ENCODE measurements at regions not wholly inside any gene's neighbourhood (a gene's known extent, or its start where the extent isn't known, plus 50 kb on each side); places are given as distances from the start of the nearest gene placed in this dataset.
A peak's percentile ranks its signal among the peaks of the same experiment; 100 is the strongest.

GRCh38 chr20:19932170-19932667 lies 84.9 kb upstream of the NAA20 start:
- TF ChIP-seq, protein P1, sequence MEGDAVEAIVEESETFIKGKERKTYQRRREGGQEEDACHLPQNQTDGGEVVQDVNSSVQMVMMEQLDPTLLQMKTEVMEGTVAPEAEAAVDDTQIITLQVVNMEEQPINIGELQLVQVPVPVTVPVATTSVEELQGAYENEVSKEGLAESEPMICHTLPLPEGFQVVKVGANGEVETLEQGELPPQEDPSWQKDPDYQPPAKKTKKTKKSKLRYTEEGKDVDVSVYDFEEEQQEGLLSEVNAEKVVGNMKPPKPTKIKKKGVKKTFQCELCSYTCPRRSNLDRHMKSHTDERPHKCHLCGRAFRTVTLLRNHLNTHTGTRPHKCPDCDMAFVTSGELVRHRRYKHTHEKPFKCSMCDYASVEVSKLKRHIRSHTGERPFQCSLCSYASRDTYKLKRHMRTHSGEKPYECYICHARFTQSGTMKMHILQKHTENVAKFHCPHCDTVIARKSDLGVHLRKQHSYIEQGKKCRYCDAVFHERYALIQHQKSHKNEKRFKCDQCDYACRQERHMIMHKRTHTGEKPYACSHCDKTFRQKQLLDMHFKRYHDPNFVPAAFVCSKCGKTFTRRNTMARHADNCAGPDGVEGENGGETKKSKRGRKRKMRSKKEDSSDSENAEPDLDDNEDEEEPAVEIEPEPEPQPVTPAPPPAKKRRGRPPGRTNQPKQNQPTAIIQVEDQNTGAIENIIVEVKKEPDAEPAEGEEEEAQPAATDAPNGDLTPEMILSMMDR (IDR thresholded peaks at IDR 0.05; ENCODE audit: low read depth, low read length): no peak
- no peak for TF ChIP-seq MYC (IDR thresholded peaks at IDR 0.05; ENCODE audit: low read depth, low read length)
- TF ChIP-seq MAX (IDR thresholded peaks at IDR 0.05; ENCODE audit: low read depth, low read length): no peak
- no peak for TF ChIP-seq POLR2A (IDR thresholded peaks at IDR 0.05; ENCODE audit: extremely low read depth, insufficient read length)
- DNase-seq (ENCODE audit: low read depth): no peak
- H3K4me3 ChIP-seq (ENCODE audit: low read depth, low read length): no peak overlapping the region

DNA sequence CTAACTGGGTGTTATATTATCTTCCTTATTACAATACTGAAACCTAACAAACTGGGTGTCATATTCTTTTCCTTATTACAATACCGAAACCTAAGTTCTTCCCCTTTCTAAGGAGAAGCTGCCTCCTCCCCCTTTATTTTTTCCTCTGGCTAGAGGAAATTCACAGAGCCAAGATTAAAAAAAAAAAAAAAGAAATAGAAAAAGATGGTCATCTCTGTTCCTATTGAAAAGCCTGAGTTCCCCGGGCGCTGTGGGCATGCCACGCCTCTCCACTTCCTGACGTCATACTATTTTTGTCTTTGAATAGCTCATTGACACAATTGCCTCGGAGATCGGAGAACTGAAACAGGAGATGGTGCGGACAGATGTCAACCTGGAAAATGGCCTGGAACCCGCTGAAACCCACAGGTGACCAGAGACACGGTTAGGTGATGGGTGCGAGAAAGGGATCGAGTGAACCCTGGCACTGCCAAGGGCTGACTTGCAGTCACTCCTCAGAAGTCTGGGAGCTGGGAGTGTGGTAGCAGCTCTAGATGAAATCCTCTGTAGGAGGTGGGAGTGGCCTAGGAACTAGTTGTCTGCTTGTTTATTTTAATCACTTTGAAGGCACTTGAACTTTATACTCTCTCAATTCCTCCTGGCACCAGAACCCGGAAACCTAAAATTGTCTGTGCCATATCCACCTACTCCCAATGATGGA lies 82.2 kb upstream of the NAA20 start:
- peak; percentile 43 for DNase-seq (ENCODE audit: low read depth)
- TF ChIP-seq MAX (IDR thresholded peaks at IDR 0.05; ENCODE audit: low read depth, low read length) (no peak), POLR2A (IDR thresholded peaks at IDR 0.05; ENCODE audit: extremely low read depth, insufficient read length) (no peak)
- TF ChIP-seq, protein P1 (IDR thresholded peaks at IDR 0.05; ENCODE audit: low read depth, low read length): no peak
- H3K4me3 ChIP-seq (ENCODE audit: low read depth, low read length): no peak overlapping the region

DNA sequence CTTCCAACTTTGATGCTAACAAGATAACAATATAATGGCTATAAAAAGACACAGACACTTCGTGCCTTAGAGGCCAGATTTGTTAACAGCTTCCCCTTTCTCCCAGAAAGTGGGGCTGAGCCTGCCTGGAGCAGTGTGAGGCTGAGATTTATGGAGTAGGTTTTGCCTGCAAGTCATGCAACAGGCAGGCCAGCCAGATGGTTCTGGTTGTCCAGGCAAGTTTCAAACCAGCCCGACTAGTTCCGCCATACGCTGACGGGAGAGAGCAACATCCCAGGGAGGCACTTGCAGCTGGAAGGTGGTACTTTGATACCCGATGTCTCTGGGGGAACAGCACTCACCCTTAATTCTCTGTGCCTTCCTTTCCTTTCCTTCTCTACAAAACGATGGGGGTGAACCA lies 81.3 kb upstream of the NAA20 start:
- H3K4me3 ChIP-seq (ENCODE audit: low read depth, low read length): no peak overlapping the region
- TF ChIP-seq, protein P1 (IDR thresholded peaks at IDR 0.05; ENCODE audit: low read depth, low read length): no peak
- no peak for TF ChIP-seq MAX (IDR thresholded peaks at IDR 0.05; ENCODE audit: low read depth, low read length)
- TF ChIP-seq MYC (IDR thresholded peaks at IDR 0.05; ENCODE audit: low read depth, low read length): no peak
- TF ChIP-seq POLR2A (IDR thresholded peaks at IDR 0.05; ENCODE audit: extremely low read depth, insufficient read length): no peak
- DNase-seq (ENCODE audit: low read depth): no peak

DNA sequence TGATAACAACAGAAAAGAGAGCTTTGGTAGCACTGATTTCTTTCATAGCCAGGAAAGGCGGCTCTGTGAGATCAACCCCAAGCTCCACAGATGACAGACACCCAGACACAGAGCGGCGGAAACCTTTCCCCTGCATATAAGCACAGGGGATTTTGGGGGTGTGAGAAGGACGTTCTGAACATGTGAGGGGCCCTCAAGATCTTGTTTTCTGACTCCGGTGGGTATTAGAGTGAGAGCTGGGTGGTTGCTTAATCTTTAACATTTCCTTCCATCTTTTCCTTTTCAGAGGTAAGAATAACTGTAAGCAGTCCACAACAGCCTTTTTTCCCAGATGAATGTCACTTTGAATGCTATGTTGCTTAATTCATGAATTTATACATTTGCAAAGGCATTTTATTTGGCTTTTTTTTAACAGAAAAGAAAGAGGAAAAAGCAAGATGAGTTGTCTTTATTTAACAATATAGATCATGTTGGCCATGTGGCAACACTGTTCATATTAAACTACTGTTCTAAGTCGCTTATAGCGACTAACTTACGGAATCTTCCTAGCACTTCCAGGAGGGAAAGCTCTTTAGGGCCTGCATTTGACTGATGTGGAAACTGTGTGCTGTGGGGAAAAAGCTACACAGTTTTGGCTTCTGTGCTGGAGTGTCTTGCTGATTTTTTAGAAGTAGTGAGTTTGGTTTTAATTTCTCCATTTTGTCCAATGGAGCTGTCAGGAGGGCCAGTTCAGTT lies 80.5 kb upstream of the NAA20 start:
- no peak overlapping the region for H3K4me3 ChIP-seq (ENCODE audit: low read depth, low read length)
- DNase-seq (ENCODE audit: low read depth): no peak
- TF ChIP-seq, protein P1 (IDR thresholded peaks at IDR 0.05; ENCODE audit: low read depth, low read length): no peak
- TF ChIP-seq POLR2A (IDR thresholded peaks at IDR 0.05; ENCODE audit: extremely low read depth, insufficient read length) (no peak), MYC (IDR thresholded peaks at IDR 0.05; ENCODE audit: low read depth, low read length) (no peak), MAX (IDR thresholded peaks at IDR 0.05; ENCODE audit: low read depth, low read length) (no peak)

DNA sequence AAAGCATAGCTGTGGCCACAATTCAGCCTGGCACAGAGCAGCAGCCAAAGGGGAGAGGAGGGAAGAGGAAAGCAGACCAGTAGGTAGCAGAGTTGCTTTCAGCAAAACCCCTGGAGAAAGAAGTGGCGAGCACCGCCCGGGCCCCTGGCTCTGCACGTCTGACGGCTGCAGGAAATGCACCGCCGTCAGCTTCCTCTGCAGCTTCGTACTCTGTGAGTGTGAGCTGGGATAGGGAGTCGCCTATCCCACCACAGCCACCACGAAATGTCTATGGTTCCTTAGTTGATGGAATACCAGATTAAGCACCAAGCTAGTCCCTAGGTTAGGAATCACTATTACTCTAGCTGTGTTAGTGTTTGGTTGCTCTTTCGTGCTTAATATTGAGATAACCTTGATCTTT lies 79.9 kb upstream of the NAA20 start:
- peak; percentile 60 for DNase-seq (ENCODE audit: low read depth)
- H3K4me3 ChIP-seq (ENCODE audit: low read depth, low read length): no peak overlapping the region
- no peak for TF ChIP-seq MYC (IDR thresholded peaks at IDR 0.05; ENCODE audit: low read depth, low read length)
- TF ChIP-seq MAX (IDR thresholded peaks at IDR 0.05; ENCODE audit: low read depth, low read length): no peak
- no peak for TF ChIP-seq POLR2A (IDR thresholded peaks at IDR 0.05; ENCODE audit: extremely low read depth, insufficient read length)
- TF ChIP-seq, protein P1 (IDR thresholded peaks at IDR 0.05; ENCODE audit: low read depth, low read length): no peak
